GM12878 (cell line): ENCODE measurements at regions not wholly inside any gene's neighbourhood (a gene's known extent, or its start where the extent isn't known, plus 50 kb on each side); places are given as distances from the start of the nearest gene placed in this dataset.

ENCODE experiments used
- ATAC-seq: fragments of 200-7000 bp; cut with Tn5 transposase; 3 replicates; pipeline ENCODE4 v1.9.1; 2020; ENCODE audit warnings: mild to moderate bottlenecking, moderate library complexity
- BruUV-seq: library from RNA; stranded (reverse); fragments of 400-500 nt; replicated peaks from 2 replicates; lab custom pipeline; 2021; lab: Mats Ljungman, UMichigan
- CTCF ChIA-PET: fragments of 300-600 bp; sonication (Branson Sonifier 250); formaldehyde crosslinking; extraction: SDS; loops from one replicate; lab custom pipeline; 2021; ENCODE audit warnings: inconsistent platforms; lab: Yijun Ruan, JAX
- POLR2A ChIA-PET: fragments of 350-600 bp; formaldehyde crosslinking; extraction: SDS; loops from one replicate; lab custom pipeline; 2021; ENCODE audit warnings: inconsistent platforms; lab: Charles Lee
- RAD21 ChIA-PET: fragments of 300-600 bp; sonication (Branson Sonifier 250); formaldehyde crosslinking; loops from one replicate; lab custom pipeline; 2023; ENCODE audit warnings: antibody characterized with exemption; ENCODE audit not compliant: unreplicated experiment; lab: Charles Lee
- SMC1A ChIA-PET: fragments of 300-600 bp; sonication (Branson Sonifier 250); formaldehyde crosslinking; loops from one replicate; lab custom pipeline; 2023; ENCODE audit not compliant: unreplicated experiment, uncharacterized antibody; lab: Charles Lee
- DNase-seq: peaks from one replicate; pipeline ENCODE4 v3.0.0-alpha.2; 2011; ENCODE audit warnings: low read depth, low spot score
- FAIRE-seq: peaks from 3 replicates; lab custom pipeline; 2011; peaks lifted over from hg19 to GRCh38; lab: Jason Lieb, UNC
- H2AFZ ChIP-seq: 2 replicates; pipeline ENCODE4 v1.6.0; 2011; ENCODE audit warnings: low read depth, low read length, control low read depth; ENCODE audit not compliant: control insufficient read depth
- H3K27ac ChIP-seq: 2 replicates; pipeline ENCODE4 v1.5.1; 2011; ENCODE audit warnings: control low read depth; ENCODE audit not compliant: control insufficient read depth, insufficient read depth
- H3K27me3 ChIP-seq, 2 experiments: replicated peaks in 1 of 2; 2 replicates each; pipeline versions ENCODE4 v1.6.0 to v1.6.1; 2011; ENCODE audit warnings: low read length in 1 of 2; ENCODE audit not compliant: control insufficient read depth in 2 of 2, insufficient read depth in 2 of 2
- H3K36me3 ChIP-seq, 2 experiments: 2 replicates each; pipeline ENCODE4 v1.5.1; 2011; ENCODE audit warnings: low read length in 1 of 2; ENCODE audit not compliant: control insufficient read depth in 2 of 2, insufficient read depth in 2 of 2
- H3K4me1 ChIP-seq: 2 replicates; pipeline ENCODE4 v1.6.1; 2011; ENCODE audit warnings: mild to moderate bottlenecking, low read length, moderate library complexity, mixed read lengths; ENCODE audit not compliant: control insufficient read depth, insufficient read depth
- H3K4me2 ChIP-seq: 2 replicates; pipeline ENCODE4 v1.6.0; 2011; ENCODE audit warnings: control low read depth; ENCODE audit not compliant: control insufficient read depth, insufficient read depth
- H3K4me3 ChIP-seq: fragments of 200-600 bp; sonication (generic); 2 replicates; pipeline ENCODE4 v1.5.1; 2016
- H3K79me2 ChIP-seq: 2 replicates; pipeline ENCODE4 v1.6.0; 2011; ENCODE audit warnings: low read length; ENCODE audit not compliant: control insufficient read depth, insufficient read depth
- H3K9ac ChIP-seq: 2 replicates; pipeline ENCODE4 v1.8.0; 2011; ENCODE audit warnings: low read length, control low read depth, mixed read lengths; ENCODE audit not compliant: control insufficient read depth, insufficient read depth
- H3K9me3 ChIP-seq: replicated peaks from 3 replicates; pipeline ENCODE4 v1.5.1; 2011; ENCODE audit warnings: mild to moderate bottlenecking, low read length; ENCODE audit not compliant: control insufficient read depth, insufficient read depth
- H4K20me1 ChIP-seq: 2 replicates; pipeline ENCODE4 v1.6.0; 2011; ENCODE audit not compliant: control insufficient read depth, insufficient read depth
- ETV6 ChIP-seq, 2 experiments: fragments of 450-650 bp in 1 of 2; IDR thresholded peaks in 1 of 2; conservative IDR thresholded peaks in 1 of 2; 2 replicates each; pipeline ENCODE4 v1.6.1; 2014; ENCODE audit warnings: antibody characterized with exemption in 1 of 2, borderline replicate concordance in 1 of 2, low read depth in 1 of 2, mild to moderate bottlenecking in 1 of 2, moderate library complexity in 1 of 2
- HSF1 ChIP-seq: fragments of 150-350 bp; IDR thresholded peaks from 2 replicates; pipeline ENCODE4 v1.6.1; 2014; ENCODE audit warnings: mild to moderate bottlenecking, low read depth, low read length
- NFIC ChIP-seq: IDR thresholded peaks from 2 replicates; pipeline ENCODE4 v1.6.1; 2012; ENCODE audit warnings: low read depth, mild to moderate bottlenecking, inconsistent platforms, low read length, moderate library complexity
- POU2F2 ChIP-seq: IDR thresholded peaks from 3 replicates; pipeline ENCODE4 v1.6.1; 2011; ENCODE audit warnings: low read depth, mild to moderate bottlenecking, low read length, borderline replicate concordance
- RFX5 ChIP-seq: IDR thresholded peaks from 2 replicates; pipeline ENCODE4 v1.6.1; 2011; ENCODE audit warnings: low read depth, low read length, improper control_type of control experiment
- SPI1 ChIP-seq: IDR thresholded peaks from 2 replicates; pipeline ENCODE4 v1.6.1; 2011; ENCODE audit warnings: low read depth, mild to moderate bottlenecking, low read length, moderate library complexity, borderline replicate concordance; ENCODE audit not compliant: insufficient read depth
- WGBS: methylation state at CpG from one replicate; pipeline ENCODE4 v1.1.6; 2016; ENCODE audit warnings: low lambda C conversion rate; ENCODE audit not compliant: insufficient replicate concordance, insufficient coverage; ENCODE audit errors: missing lambda C conversion rate; 5-methylcytosine and 5-hydroxymethylcytosine counted together
- in situ Hi-C: fragments of 300-500 bp; cut with MboI; formaldehyde crosslinking; loops from 9 replicates; pipeline ENCODE4 v1.14.3; 2018; ENCODE audit warnings: mixed read lengths
- intact Hi-C: fragments of 100-400 bp; cut with micrococcal nuclease; formaldehyde crosslinking; loops from one replicate; pipeline ENCODE4 v1.14.2; 2022; ENCODE audit not compliant: unreplicated experiment

DNA sequence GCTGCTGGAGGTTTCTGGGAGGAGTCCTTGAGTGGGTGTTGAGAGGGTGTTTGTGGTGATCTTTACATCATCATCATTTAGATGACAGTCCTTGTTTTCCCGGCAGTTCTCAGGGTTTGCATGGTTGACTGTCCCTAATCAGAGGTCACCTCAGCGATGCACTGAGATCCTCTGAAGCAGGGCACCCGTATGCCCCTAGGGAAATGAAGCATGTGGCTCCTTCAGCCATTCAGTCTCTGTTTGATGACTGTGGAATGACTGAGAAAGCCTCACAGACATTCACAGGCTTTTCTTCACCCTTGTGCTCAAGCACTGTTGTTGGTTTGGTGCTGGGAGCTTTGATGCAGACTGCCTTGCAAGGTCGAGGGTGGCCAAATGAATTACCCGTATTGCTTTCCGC lies 474.7 kb downstream of the SPRY1 start:
- no peaks in the 10 kb centered on the region for H3K36me3 ChIP-seq
- no peak overlapping the region for H3K4me2 ChIP-seq
- intact Hi-C loops, result no loop called here
- FAIRE-seq (no peak), DNase-seq (no peak), ATAC-seq (no peak)
- no TSS peak for BruUV-seq
- RAD21 ChIA-PET, result no interaction called here
- H3K4me1 ChIP-seq, result no peaks in the 10 kb centered on the region
- H3K4me3 ChIP-seq, result no peak overlapping the region
- H3K79me2 ChIP-seq, result no peaks in the 10 kb centered on the region
- H2AFZ ChIP-seq, result no peak overlapping the region
- in situ Hi-C loops, result no loop called here
- no peaks in the 10 kb centered on the region for H3K27me3 ChIP-seq
- 51% methylated on average over 6 of the region's 6 CpGs for WGBS
- TF ChIP-seq RFX5 (no peak), NFIC (no peak), SPI1 (no peak), ETV6 (conservative IDR thresholded peaks at IDR 0.05 in 1 of 2, IDR thresholded peaks at IDR 0.05 in 1 of 2; ENCODE audit: borderline replicate concordance in 1 of 2, low read depth in 1 of 2) (no peak), HSF1 (no peak)
- H3K9me3 ChIP-seq, result no peaks in the 10 kb centered on the region
- SMC1A ChIA-PET, result no interaction called here
- CTCF ChIA-PET, result no interaction called here
- POLR2A ChIA-PET, result no interaction called here
- no peaks in the 10 kb centered on the region for H4K20me1 ChIP-seq
- no peak overlapping the region for H3K9ac ChIP-seq
- no peak overlapping the region for H3K27ac ChIP-seq

DNA sequence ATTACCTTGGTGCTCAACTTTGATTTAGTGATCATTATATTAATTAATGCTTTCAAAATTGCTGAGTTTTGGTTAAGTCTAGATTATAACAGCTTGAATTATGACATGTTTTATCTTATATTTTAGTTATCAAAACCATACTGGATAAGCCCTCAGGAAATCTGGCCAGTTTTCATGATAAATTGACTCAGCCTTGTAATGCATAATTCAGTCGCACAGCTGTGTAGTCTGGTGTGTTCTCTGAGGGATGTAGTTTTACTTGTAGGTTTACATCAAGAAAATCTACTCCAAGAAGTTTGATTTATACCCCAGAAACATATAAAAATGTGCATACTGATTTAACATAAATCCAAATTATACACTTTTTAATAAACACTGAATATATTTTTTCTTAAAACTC lies 477.5 kb downstream of the SPRY1 start:
- ChIA-PET RAD21 (no interaction called here), CTCF (no interaction called here), SMC1A (no interaction called here), POLR2A (no interaction called here)
- FAIRE-seq, result no peak
- 0% methylated on average over 1 of the region's 1 CpG for WGBS
- no peak overlapping the region for H2AFZ ChIP-seq
- H3K9ac ChIP-seq, result no peak overlapping the region
- no peaks in the 10 kb centered on the region for H3K9me3 ChIP-seq
- BruUV-seq, result no TSS peak
- no peaks in the 10 kb centered on the region for H3K36me3 ChIP-seq
- no peak for TF ChIP-seq POU2F2
- intact Hi-C loops, result no loop called here
- H3K4me2 ChIP-seq, result no peak overlapping the region
- no peak overlapping the region for H3K4me3 ChIP-seq
- H4K20me1 ChIP-seq, result no peaks in the 10 kb centered on the region
- ATAC-seq, result no peak
- in situ Hi-C loops, result no loop called here
- no peaks in the 10 kb centered on the region for H3K4me1 ChIP-seq
- H3K27ac ChIP-seq, result no peak overlapping the region
- H3K27me3 ChIP-seq, result no peaks in the 10 kb centered on the region
- no peak for DNase-seq
- H3K79me2 ChIP-seq, result no peaks in the 10 kb centered on the region
